ENCODE measurements at regions not wholly inside any gene's neighbourhood (a gene's known extent, or its start where the extent isn't known, plus 50 kb on each side); places are given as distances from the start of the nearest gene placed in this dataset.

GRCh38 chr15:85890620-85890980 is 95.9 kb upstream of the KLHL25 start:
- no peak for DNase-seq

GRCh38 chr15:85891470-85891869 is 96.7 kb upstream of the KLHL25 start:
- DNase-seq: no peak

GRCh38 chr15:85892232-85892631 is 97.5 kb upstream of the KLHL25 start:
- DNase-seq: no peak

- DNase-seq: no peak
Observed at GRCh38 chr15:85897207-85897894, 102.6 kb upstream of the KLHL25 start.

- DNase-seq: no peak
Observed at GRCh38 chr15:85897895-85898717, 103.4 kb upstream of the KLHL25 start.

GRCh38 chr15:85899927-85900326 is 105.2 kb upstream of the KLHL25 start:
- no peak for DNase-seq

- DNase-seq: no peak
Observed at GRCh38 chr15:85905751-85906450, 111.2 kb upstream of the KLHL25 start.

- no peak for DNase-seq
Observed at GRCh38 chr15:85906640-85907039, 111.9 kb upstream of the KLHL25 start.

- no peak for DNase-seq
Observed at GRCh38 chr15:85910834-85911233, 116.1 kb upstream of the KLHL25 start.

- DNase-seq: no peak
Observed at GRCh38 chr15:85913461-85913860, 118.7 kb upstream of the KLHL25 start.

- DNase-seq: no peak
Observed at GRCh38 chr15:85920956-85921355, 126.2 kb upstream of the KLHL25 start.

GRCh38 chr15:85924088-85924487 is 129.4 kb upstream of the KLHL25 start:
- DNase-seq: no peak

GRCh38 chr15:85925649-85926237 is 131.0 kb upstream of the KLHL25 start:
- DNase-seq: no peak

GRCh38 chr15:85926834-85927233 is 132.1 kb upstream of the KLHL25 start:
- DNase-seq: no peak

GRCh38 chr15:85927931-85928537 is 133.3 kb upstream of the KLHL25 start:
- no peak for DNase-seq

- DNase-seq: no peak
Observed at GRCh38 chr15:85929786-85930185, 135.1 kb upstream of the KLHL25 start.

- no peak for DNase-seq
Observed at GRCh38 chr15:85932391-85932790, 137.7 kb upstream of the KLHL25 start.

GRCh38 chr15:85934691-85935090 is 140.0 kb upstream of the KLHL25 start:
- DNase-seq: no peak

GRCh38 chr15:85935182-85935581 is 140.5 kb upstream of the KLHL25 start:
- DNase-seq: no peak

GRCh38 chr15:85937661-85938060 is 142.0 kb upstream of the AGBL1 start:
- DNase-seq: no peak

- DNase-seq: no peak
Observed at GRCh38 chr15:85941186-85941855, 138.3 kb upstream of the AGBL1 start.

- DNase-seq: no peak
Observed at GRCh38 chr15:85942632-85943031, 137.0 kb upstream of the AGBL1 start.
